Parathyroid adenoma (tissue), 2 donors: ENCODE measurements at regions not wholly inside any gene's neighbourhood (a gene's known extent, or its start where the extent isn't known, plus 50 kb on each side); places are given as distances from the start of the nearest gene placed in this dataset.

Experiments used
- H2AFZ ChIP-seq: fragments of 300-600 bp; sonication (generic); one replicate; pipeline ENCODE4 v1.7.0; 2017; ENCODE audit warnings: antibody characterized with exemption, mild to moderate bottlenecking
- H3K27ac ChIP-seq: fragments of 300-600 bp; sonication (generic); one replicate; pipeline ENCODE4 v1.7.0; 2017
- H3K27me3 ChIP-seq: fragments of 300-600 bp; sonication (generic); one replicate; pipeline ENCODE4 v1.7.0; 2017; ENCODE audit warnings: low read length; ENCODE audit not compliant: control insufficient read depth, insufficient read depth
- H3K36me3 ChIP-seq: fragments of 300-600 bp; sonication (generic); one replicate; pipeline ENCODE4 v1.7.0; 2017; ENCODE audit warnings: low read length; ENCODE audit not compliant: control insufficient read depth, insufficient read depth
- H3K4me1 ChIP-seq: fragments of 300-600 bp; sonication (generic); one replicate; pipeline ENCODE4 v1.7.0; 2017; ENCODE audit warnings: control low read depth
- H3K4me2 ChIP-seq: fragments of 300-600 bp; sonication (generic); one replicate; pipeline ENCODE4 v1.7.0; 2017; ENCODE audit warnings: low read length
- H3K4me3 ChIP-seq: fragments of 300-600 bp; sonication (generic); one replicate; pipeline ENCODE4 v1.7.0; 2017; ENCODE audit warnings: low read depth, low read length
- H3K79me2 ChIP-seq: fragments of 300-600 bp; sonication (generic); one replicate; pipeline ENCODE4 v1.7.0; 2017; ENCODE audit warnings: control low read depth
- H3K9ac ChIP-seq: fragments of 300-600 bp; sonication (generic); one replicate; pipeline ENCODE4 v1.7.0; 2017; ENCODE audit warnings: mild to moderate bottlenecking
- H3K9me3 ChIP-seq: fragments of 300-600 bp; sonication (generic); one replicate; pipeline ENCODE4 v1.7.0; 2017; ENCODE audit warnings: low read length; ENCODE audit not compliant: control insufficient read depth
- CTCF ChIP-seq: fragments of 300-600 bp; sonication (generic); IDR thresholded peaks from one replicate; pipeline ENCODE4 v1.7.0; 2017; ENCODE audit warnings: antibody characterized with exemption, mild to moderate bottlenecking
- donor health status: primary hyperparathyroidism.

DNA sequence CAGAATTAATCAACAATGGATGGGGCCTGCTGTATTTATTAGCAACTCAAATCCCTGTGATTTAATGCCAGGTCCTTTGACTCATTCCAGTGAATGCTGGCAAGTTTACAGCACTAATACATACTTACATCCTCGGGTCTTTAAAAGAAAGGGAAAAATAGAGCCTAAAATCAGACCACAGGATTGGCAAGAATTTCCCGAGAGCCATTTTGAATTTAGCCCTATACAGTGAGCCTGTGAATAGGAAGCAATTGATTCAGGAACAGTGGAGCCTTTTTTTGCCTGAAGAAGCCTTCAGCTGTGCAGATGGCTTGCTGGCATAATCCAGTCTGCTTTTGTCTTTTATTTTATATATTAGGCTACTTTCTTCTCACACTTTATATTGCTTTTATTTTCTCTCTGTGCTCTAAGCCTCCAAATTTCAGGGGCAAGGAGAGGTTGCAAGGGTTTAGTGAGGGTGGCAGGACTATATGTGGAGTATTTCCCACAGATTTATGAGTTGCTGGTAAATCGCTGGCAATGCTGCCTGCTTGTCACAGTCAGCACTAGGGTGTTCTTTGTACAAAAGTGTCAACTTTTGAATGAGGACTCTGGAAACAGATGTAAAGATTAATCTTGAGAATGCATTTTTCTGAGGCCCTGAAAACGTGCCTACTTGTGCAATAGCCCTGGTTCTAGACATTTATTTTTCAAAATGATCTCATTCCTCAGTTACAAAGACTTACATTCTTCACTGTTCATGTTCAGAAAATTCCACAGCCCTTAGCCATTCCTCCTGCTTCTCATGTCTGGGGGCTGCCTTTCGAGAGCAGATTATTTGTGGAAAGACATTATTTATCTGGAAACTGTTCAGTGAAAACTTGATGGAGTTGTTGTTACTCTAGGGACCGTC, 303.5 kb downstream of the SPRY1 start:
- H3K36me3 ChIP-seq, result no peaks in the 10 kb centered on the region
- H3K4me1 ChIP-seq, result no peaks in the 10 kb centered on the region
- H3K9me3 ChIP-seq, result no peaks in the 10 kb centered on the region
- TF ChIP-seq CTCF, result no peak
- H2AFZ ChIP-seq, result no peak overlapping the region
- no peak overlapping the region for H3K9ac ChIP-seq
- no peaks in the 10 kb centered on the region for H3K27me3 ChIP-seq
- no peak overlapping the region for H3K27ac ChIP-seq
- no peaks in the 10 kb centered on the region for H3K79me2 ChIP-seq
- H3K4me2 ChIP-seq, result no peak overlapping the region
- no peak overlapping the region for H3K4me3 ChIP-seq

DNA sequence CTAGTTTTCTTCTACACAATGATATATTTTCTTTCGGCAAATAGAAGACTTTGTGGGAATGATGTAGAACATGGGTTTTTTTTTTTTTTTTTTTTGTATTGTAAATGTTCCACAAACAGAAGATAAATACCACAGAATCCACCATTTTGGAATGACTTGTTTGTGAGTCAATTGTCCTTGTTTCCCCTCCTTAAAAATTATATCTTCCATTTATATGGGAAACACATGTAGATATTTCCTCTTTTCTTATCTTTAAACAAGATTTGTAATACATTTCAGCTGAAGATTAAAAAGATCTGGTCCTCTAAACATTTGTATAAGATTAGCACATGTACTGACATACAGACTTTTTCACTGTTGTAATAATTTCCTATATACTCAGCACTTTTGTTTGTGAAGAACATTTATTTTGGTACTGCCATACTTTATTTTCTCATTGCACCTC, 304.6 kb downstream of the SPRY1 start:
- H3K27ac ChIP-seq, result no peak overlapping the region

GRCh38 chr4:123705419-123705818, 308.8 kb downstream of the SPRY1 start:
- TF ChIP-seq CTCF, result no peak
- Histone ChIP-seq H3K9ac (no peak overlapping the region), H3K27ac (no peak overlapping the region), H3K4me3 (no peak overlapping the region), H3K4me2 (no peak overlapping the region), H3K79me2 (no peaks in the 10 kb centered on the region), H3K9me3 (no peaks in the 10 kb centered on the region), H2AFZ (no peak overlapping the region), H3K27me3 (no peaks in the 10 kb centered on the region), H3K36me3 (no peaks in the 10 kb centered on the region), H3K4me1 (no peaks in the 10 kb centered on the region)

More for the DNA sequence above, 304.6 kb downstream of the SPRY1 start:
- Histone ChIP-seq H3K79me2 (no peaks in the 10 kb centered on the region), H3K4me3 (no peak overlapping the region), H3K9me3 (no peaks in the 10 kb centered on the region), H3K4me1 (no peaks in the 10 kb centered on the region), H2AFZ (no peak overlapping the region), H3K4me2 (no peak overlapping the region), H3K27me3 (no peaks in the 10 kb centered on the region), H3K9ac (no peak overlapping the region), H3K36me3 (no peaks in the 10 kb centered on the region)
- no peak for TF ChIP-seq CTCF

DNA sequence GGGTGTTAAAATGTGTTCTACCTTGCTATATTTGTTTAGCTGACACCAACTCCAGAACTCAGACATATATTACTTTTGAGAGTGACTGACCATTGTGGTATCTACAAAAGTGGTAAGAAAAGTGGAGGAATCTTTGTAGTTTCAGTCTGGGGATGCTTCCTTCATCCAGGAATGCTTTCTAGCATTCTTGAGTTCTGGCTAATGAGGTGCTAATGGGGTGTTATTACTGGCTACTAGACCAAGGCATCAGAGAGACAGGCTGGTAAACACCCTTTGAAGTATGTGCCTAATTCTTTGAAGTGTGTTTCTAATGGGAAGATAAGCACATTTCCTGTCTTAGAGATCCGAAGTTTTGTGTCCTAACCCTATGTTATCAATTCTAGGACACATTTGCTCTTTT, 310.4 kb downstream of the SPRY1 start:
- Histone ChIP-seq H3K4me3 (no peak overlapping the region), H3K4me1 (no peaks in the 10 kb centered on the region), H3K4me2 (no peak overlapping the region), H3K9ac (no peak overlapping the region), H3K36me3 (no peaks in the 10 kb centered on the region), H3K79me2 (no peaks in the 10 kb centered on the region), H3K9me3 (no peaks in the 10 kb centered on the region), H3K27me3 (no peaks in the 10 kb centered on the region), H2AFZ (no peak overlapping the region), H3K27ac (no peak overlapping the region)
- TF ChIP-seq CTCF, result no peak

DNA sequence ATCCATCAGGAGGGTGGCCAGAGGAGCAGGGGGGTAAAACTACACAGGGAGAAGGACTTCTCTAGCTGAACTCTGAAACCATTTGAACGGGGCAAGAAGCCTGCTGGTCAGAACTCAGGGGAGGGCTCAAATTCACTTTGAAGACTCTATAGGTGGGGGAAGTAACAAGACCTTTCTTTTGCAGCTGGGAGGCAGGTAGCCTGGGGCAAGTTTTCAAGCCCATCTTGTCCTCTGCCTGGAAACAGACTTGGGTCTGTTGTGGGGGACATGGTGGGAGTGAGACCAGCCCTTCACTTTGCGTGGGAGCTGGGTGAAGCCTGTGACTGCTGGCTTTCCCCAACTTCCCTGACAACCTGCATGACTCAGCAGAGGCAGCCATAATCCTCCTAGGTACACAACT, 312.3 kb downstream of the SPRY1 start:
- Histone ChIP-seq H3K36me3 (no peaks in the 10 kb centered on the region), H3K27ac (no peak overlapping the region), H3K9me3 (no peaks in the 10 kb centered on the region), H3K4me2 (no peak overlapping the region), H2AFZ (no peak overlapping the region), H3K27me3 (no peaks in the 10 kb centered on the region), H3K4me1 (no peaks in the 10 kb centered on the region), H3K4me3 (no peak overlapping the region), H3K79me2 (no peaks in the 10 kb centered on the region), H3K9ac (no peak overlapping the region)
- no peak for TF ChIP-seq CTCF
